Fibroblast of upper back skin (primary cell): ENCODE measurements at regions not wholly inside any gene's neighbourhood (a gene's known extent, or its start where the extent isn't known, plus 50 kb on each side); places are given as distances from the start of the nearest gene placed in this dataset.

Source experiments
- DNase-seq: peaks from one replicate; pipeline ENCODE4 v3.0.0-alpha.2; 2013

DNA sequence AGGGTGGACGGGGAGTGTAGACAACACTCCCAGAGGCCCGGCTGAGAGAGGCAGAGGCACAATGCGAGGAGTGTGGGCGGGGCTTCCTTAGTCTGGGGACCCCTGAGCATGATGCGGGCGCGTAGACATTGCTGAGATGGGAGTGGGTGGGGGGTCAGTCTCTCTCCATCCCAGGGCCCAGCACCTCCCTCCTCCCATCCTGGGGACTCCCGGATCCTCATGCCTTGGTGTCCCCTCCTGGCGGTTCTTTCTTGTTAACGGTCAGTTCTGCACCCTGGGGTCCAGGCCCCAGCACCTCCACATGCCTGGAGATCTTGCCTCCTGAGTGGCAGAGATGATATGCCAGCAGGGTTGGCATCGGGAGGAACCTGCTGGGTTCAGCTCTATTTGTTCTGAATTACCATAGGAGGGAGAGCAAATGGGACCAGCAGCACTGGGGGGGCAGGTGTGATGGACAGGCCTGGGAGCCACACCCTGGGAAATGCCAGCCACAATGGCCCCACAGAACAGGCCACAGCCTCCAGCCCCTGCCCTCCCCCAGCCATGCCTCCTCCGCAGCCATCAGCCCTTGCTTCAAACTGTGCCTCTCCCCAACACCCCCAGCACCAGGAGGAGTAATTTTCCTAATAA lies 55.7 kb downstream of the RTL6 start:
- DNase-seq, result no peak

DNA sequence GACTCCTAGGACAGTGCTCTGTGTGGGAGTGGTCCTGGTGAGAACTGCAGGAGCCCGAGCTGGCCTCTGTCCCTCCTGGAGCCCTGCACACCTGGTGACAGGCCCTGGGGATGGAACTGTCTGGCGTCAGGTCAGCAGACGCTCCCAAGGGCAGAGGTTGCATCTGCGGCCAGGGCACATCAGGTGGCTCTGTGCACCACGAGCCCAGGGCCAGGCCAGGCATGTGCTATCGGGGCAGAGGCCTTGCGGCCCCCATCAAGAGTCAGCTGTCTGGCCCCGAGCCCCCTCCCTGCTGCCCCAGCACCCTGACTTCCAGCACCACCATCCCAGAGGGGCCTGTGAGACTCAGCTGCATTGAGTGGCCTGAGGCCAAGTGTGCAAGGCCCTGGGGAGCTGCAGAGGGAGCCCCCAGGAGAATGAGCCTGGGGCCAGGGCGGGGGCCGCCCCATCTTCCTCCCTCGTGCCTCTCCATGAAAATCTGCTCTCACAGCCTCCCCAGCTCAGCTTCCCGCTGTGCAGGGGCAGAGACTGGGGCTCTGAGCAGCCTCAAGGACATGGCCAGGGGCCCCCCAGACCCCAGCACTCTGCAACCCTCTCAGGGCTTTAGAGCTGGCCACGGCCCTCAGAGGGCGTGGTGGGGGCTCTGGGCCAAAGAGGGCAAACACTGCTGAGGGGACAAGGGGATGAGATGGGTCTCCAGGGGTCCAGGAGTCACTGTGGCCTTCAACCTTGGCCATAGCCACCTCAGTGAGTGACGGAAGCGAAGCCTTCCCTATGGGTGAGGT lies 56.4 kb downstream of the RTL6 start:
- DNase-seq, result no peak

DNA sequence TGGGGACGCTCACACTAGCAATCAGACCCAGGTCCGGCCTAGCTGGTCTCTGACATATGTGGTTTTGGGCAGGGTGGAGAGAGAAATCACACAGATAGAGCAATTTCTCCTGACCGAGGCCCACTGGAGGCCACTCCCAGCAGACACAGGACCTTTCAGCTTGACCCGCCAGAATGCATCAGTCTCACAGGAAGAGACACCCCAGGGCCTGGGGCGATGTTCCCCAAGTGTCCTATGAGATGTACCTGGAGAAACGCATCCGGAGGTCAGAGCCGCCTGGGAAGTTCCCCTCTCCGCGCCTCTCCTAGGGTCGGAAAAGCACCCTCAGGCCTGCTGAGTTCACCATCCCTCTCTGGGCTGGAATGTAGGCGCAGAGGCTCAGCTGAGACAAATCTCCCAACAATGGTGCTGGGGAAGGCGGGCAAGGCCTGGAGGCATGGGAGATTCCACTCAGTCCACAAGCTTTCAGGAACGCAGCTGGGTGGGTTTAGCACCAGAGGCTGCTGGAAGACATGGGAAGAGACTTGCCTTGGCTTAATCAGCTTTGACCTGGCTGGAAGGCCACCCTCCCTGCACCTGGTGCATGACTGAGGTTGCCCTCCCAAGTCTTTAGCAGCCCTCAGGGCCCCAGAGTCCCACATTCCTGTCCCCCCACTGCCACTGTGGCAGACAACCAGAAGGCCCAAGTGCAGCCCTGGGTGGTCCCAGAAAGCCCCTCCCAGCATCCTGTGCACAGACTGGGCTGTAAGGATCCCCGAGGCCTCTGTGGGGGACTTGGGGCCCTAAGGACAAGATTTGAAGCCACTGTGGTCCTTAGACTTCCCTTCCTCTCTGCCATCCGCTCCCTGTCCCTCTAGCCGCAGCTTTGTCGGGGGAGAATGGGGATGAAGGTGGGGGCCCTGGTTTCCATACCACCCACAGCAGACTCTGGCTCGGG lies 57.5 kb downstream of the RTL6 start:
- DNase-seq, result no peak

DNA sequence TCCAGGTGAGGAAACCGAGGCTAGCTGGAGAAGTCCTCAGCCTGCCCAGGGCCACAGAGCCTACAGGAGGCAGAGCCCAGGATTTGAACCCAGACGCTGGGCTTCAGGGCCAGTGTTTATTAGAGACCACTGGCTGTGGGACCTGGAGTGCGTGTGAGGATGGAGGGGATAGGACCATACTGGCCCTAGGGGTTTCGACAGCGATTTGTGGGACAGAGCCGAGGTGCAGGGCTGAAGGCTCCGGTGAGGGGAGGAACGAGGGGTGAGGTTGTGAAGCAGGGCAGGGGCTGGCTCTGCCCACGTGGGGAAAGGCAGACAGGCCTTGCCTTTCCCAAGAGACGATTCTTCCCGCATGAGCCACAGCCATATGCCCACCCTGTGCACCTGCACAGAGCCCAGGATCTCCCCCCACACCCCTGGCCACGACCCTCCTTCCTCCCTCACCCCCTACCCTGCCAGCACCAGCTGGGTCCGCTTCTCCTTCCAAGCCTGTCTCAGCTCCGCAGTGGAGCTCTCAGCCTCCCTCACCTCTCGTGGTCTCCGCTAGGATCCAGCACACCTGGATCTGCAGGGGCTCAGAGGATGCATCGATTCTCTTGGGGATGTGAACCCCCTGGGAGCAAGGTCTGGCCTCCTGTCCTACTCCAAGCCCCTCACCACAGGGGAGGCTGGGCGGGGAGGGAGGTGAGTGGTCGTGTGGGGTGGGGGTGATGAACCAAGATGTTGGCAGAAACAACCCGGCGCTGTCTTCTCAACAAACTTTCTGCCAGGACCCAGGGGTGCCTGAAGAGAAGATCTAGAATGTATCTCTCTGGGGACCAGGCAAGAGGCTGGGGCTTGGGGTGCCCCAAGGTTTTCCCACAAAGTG lies 58.4 kb downstream of the RTL6 start:
- no peak for DNase-seq

DNA sequence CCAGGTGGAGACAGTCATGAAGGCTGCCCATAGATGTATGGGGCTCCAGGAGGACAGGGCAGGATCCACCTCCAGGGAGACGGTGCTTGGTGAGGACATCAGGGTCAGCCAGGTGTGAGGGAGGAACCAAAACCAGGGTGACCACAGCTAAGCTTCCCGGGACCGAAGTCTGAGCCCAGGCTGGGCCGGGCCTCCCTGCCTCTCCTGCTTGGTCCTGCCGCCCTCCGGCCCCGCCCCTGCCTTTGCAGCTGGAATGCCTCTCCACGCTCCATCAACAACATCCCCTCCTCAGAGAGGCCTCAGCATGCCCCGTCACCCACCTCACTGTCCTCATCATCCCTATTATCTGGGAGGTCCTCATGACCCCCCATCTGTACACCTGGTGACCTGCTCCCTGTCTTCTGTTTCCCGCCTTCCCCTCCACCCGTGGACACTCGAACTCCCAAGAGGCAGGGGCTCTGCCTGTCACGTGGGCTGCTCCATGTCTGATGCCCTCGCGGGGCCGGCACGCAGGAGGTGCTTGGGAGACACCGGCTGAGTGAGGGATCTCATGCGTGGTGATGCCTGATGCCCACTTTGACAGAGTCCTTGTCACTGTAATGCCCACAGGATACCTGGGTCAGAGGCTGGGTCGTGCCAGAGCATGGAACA lies 59.4 kb downstream of the RTL6 start:
- no peak for DNase-seq

DNA sequence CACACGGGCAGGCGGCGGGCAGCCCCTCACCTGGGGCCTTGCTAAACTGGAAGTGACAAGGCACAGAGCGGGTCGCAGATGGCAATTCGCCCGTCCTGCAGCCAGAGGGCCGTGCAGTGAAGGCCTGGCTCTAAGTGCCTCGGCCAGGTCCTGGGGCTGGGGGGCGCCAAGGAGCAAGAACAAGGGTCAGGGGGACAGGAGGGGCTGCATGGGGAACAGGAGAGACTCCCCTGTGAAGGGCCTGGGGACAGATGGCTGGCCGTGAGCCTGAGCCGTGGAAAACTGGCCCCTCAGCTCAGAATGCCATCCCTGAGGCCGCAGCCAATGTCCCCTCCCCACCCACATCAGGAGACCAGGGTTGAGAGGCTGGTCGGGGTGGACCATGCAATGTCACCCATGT lies 60.0 kb downstream of the RTL6 start:
- DNase-seq, result no peak

DNA sequence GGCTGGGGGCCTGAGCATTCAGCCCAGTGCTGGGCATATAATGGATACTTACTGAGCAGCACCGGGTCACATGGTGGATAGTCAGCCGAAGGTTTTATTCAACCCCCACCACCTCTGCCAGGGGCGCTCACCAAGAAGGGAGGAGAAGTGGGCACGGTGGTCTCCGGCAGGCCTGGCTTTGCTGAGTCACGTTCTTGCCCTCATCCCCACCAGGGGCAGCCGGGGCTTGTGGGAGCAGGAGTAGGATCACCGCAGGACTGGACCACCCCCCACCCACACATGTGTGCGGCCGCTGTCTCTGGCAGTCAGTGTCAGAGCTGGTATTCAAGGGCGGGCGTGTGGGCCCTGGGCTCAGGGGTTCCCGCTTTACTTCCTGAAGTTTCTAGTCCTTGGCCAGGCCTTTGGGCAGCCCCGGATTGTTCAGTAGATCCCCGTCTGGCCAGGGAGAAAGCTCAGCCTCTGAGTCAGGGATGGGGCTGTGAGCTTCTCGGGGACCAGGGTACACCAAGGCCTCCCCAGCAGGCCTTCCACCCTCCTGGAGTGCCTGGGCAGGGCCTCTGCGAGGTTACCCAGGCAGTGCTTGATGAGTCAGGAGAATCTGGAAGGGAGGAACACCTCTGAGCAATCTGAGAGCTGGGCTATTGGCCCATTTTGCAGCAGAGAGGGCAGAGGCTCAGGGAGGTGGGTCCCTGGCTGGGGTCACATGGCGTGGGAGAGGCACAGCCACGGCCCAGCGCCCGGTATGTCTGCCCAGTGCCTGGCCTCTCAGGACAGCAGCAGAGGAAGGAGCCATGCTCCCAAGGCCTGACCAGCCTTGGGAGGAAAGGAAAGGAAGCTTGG lies 60.6 kb downstream of the RTL6 start:
- DNase-seq, result peak; percentile 28

DNA sequence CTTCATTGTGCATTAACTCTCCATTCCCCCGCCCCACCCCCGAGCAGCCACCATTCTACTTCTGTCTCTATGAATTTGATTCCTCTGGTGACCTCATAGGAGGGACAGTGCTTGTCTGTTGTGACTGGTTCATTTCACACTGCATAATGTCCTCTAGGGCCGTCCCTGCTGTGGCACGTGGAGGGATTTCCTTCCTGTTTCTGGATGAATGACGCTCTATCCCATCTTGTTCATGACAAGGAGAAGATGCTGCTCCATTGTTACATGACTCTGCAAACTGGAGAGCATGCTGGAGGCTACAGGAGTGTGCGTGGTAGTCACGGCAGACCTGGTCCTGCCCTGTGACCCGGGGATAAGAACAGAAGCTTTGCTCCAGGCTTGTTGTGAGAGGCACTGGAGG lies 61.3 kb downstream of the RTL6 start:
- no peak for DNase-seq

DNA sequence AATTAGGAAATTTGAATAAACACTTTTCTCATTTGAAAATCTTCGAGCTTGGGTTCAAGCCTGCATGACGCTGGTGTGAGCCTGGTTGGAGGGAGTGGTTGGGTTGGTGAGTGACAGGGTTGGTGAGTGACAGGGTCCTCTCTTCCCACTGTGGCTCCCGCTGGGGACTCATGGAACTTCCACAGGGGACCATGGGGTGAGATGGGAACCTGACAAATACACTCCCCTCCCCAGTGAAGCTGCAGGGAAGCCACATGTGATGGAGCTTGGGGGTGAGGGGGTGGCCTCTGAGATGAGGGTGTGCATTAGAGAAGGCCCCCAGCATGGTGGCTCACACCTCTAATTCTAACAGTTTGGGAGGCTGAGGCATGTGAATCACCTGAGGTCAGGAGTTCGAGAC lies 66.8 kb downstream of the RTL6 start:
- DNase-seq, result no peak

DNA sequence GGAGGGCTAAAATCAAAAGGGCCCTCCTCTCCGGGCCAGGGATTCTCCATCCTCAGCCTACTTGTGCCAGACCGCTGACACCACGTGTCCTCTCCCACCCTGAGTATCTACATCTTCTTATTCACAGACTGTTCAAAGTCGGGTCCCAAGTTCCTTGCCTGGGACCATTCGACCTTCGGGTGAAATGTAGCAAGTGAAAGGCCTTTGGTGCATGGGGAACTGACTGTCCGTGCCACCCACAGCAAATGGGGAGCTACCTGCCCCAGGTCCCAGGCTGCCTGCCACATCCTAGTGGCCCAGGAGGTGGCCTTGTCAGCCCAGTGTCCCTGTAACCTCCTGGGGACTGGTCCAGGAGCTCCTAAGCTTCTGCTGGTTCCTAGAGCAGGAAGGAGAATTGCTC lies 67.3 kb downstream of the RTL6 start:
- DNase-seq, result no peak

DNA sequence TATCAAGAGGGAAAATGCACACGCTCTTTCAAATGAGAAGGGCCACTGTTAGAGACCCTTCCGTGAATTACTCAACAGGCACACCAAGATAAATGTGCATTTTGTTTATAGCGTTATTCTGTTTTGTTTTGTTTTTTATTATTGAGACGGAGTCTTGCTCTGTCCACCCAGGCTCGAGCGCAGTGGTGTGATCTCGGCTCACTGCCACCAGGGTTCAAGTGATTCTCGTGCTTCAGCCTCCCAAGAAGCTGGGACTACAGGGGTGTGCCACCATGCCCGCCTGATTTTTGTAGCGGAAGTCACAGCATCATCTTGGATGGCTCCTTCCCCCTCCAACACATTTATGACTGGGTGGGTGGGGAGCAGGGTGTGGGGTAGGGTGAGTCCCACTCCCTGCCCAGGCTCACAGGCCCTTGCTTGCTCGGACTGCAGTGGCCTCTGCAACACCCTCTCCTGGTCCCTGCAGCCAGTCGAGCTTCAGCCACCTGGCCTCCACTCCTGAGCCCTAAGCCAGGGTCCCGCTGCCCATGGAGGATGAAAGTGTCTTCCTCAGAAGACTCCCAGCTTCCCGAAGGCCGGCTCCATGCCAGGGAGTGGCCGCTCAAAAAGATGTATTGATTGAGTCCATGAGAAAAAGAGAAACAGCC lies 68.0 kb downstream of the RTL6 start:
- DNase-seq, result no peak

DNA sequence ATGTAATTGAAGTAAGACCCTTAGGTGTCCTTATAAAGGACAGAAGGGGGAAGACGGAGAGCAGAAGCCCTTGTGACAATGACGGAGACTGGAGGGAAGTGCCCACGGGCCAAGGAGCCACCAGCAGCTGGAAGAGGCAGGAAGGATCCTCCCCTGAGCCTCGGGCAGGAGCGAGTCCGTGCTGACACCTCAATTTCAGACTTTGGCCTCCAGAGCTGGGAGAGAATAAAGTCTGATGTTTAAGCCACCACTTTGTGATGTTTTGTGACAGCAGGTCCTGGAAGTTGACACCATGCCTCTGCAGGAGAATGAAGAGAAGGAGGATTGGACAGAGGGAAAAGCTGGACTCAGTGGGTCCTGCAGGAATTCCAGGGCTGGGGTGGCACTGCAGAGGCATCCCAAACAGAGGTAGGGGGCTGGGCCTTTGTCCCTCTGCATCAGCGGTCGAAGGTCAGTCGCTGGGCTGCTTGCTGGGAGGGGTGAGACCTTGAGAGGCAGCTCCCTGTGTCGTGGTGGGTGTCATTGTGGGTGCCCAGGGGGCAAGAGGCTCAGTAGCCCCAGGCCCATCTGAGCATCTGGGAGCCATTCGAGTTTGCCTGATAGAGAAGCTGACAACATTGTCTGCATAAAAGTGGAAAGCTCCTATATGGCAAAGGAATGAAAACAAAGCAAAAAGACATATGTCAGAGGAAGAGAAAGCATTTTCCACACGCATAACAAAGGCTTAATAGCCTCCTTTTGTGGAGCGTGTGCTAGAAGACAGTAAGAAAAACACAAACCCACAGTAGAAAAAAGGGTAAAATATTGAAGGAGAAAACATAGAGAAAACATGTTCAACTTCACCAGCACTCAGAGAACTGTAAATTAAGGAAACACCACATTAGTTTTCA lies 68.8 kb downstream of the RTL6 start:
- DNase-seq, result no peak

DNA sequence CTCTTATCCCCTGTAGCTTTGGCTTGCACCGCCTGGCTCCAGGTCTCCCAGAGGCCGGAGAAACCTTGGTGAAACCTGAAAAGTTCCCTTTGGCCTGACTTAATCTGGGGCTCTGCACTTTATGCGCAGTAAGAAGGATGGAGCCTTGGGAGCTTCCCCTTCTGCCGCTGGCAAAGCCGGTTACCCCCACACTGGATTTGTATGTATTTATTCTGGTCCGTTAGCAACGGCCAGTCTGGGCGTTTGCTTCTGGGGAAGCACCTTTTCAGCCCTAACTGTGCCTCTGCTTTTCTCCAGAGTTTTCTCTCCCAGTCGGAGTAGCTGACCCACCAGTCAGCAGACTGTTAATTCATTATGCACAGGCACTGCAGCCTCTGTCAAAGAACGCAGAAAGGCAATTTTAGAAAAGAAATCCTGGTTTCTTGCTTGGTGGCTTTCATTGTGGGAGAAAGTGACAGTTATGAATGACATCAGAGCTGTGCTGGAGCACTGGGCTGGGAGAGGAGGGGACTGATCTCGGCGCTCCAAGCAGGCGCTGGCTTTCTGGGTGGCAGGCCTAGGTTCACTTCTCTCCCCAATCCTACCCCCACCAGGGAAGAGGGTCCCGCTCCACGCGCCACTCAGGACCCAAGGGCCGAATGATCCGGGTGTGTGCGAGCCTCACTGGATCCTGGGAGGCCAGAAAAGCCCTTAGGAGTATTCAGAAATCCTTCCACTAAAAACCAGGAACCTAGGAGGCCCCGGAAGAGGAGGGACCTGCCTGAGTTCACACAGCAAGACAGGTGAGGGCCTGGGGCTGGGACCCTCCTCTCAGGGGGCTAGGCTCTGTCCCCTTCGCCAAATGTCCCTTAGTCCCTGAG lies 70.2 kb downstream of the RTL6 start:
- DNase-seq, result no peak

DNA sequence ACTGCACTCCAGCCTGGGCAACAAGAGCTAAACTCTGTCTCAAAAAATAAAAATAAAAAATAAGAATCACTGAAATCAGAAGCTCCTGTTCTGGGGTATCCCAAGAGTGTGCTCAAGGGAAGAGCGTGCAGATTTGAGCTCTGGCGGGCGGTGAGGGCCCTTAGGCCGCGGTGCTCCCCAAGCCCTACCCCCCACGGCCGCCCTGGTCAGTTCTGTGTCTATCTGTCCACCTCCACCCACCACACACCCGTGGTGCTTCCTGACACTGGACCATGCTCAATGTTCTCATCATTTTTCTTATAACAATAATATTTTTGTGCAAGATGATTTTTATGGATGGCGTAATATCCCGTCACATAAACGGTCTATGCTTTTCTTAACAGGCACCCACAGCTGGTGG lies 71.1 kb downstream of the RTL6 start:
- no peak for DNase-seq

DNA sequence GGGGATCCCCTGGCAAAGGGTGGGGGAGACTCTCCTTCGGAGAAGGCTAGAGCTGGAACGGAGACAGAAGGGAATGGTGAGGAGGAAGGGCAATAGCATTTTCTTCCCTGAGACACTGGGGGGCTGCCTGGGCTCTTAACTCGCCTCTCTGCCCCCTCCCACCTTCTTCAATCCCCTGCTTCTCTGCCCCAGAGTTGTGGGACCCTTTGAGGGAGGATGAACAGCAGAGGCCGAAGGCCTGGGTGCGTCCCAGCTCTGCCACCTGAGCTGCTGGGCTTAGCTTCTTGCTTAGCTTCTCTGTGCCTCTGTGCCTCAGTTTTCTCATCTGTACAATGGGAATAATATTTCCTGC lies 72.4 kb downstream of the RTL6 start:
- DNase-seq, result no peak

DNA sequence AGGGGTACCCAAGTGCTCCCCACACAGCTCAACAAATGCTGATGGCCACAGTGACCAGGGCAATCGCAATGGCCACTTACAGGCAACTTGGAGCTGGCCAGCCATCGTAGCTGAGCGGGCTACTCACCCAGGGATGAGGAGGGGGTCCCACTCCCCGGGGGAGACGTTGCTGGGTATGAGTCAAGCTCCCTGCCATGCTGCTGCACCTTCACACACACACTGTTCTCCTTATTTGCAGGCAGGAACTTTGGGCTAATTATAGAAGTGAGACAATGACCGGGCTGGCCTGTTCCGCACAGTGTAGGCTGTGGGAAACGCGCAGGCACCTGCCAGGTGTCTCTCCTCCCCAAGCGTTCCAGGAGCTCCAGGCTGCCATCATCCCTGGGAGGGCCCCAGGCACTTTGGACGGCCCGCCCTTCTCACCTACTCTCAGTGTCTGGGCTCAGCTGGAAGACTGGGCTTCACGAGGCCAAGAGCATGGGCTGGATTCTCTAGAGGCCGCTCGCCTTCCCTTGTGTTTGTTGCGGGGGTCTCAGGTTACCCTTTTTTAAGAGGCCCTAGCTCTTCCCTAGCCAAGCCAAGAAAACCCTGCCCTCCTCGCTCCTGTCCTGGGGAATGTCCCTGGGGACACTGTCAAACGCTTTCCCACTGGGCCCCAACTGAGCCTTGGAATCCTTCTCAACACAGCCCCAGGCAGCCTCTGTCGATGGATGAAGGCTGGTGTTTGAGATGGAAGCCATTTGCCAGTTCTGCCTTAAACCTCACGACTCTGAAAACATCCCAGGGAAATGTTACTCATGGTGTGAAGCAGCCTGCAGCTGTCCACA lies 73.0 kb downstream of the RTL6 start:
- DNase-seq, result peak; percentile 20

DNA sequence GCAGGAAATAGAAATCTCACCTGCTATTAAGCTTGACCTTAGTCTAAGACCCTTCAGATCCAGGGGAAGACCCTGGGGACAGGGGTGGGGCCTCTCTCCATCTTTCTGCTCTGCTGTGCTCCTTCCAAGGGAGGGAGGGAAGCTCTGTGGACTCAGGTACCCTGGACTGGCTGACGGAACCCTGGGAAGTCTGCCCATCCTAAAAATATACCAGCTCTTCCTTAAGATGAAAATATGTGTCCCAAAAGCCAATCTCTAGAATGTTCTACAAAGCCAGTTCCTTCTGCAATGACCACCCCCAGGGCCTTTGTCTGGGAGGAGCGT lies 73.7 kb downstream of the RTL6 start:
- DNase-seq, result no peak
